DMS 273 (cell line): ENCODE measurements at regions not wholly inside any gene's neighbourhood (a gene's known extent, or its start where the extent isn't known, plus 50 kb on each side); places are given as distances from the start of the nearest gene placed in this dataset.
A peak's percentile ranks its signal among the peaks of the same experiment; 100 is the strongest.
"Not testable (repeated sequence)": the region's sequence is repeated elsewhere in the genome, so short reads cannot be mapped to it uniquely, and the experiment has no call there.

Source experiments
- DNase-seq: peaks from one replicate; lab custom pipeline; 2025; ENCODE audit not compliant: unreplicated experiment; lab: John Stamatoyannopoulos, UW

DNA sequence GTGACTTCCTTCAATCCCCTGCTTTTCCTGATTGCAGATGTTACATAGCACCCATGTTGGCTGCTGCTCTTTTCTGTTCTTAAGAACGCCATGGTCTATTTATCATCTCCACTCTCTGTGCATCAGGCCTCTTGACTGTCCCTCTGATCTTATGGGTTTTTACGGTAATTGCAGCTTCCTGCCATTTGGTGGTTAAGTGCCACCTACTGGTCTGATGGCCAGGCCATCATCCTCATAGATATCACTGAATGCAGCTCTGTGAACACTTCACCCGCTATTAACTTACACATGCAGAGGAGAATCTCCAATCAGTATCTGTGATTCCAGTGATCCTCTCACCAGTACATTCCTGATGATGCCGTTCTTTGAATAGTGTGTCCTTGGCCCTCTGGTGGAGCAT lies 382.4 kb downstream of the TRAM1L1 start:
- DNase-seq: no peak

DNA sequence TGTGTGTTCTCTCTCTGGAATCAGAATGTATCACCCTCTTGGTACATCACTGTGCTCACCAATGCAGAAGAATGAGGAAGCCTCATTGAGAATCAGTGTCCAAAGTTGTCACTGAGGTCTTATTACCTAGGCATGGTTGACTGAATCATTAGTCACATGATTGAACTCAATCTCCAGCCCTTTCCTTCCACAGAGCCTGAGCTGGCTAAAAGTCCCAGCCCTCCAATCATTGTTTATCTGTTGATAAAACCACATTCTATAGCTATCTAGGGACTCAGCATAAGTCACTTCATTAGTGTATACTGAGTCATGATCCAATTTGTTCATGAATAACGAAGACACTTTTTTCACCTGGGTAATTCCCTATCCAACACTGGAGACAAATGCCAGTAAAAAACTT lies 396.8 kb downstream of the TRAM1L1 start:
- DNase-seq: no peak

DNA sequence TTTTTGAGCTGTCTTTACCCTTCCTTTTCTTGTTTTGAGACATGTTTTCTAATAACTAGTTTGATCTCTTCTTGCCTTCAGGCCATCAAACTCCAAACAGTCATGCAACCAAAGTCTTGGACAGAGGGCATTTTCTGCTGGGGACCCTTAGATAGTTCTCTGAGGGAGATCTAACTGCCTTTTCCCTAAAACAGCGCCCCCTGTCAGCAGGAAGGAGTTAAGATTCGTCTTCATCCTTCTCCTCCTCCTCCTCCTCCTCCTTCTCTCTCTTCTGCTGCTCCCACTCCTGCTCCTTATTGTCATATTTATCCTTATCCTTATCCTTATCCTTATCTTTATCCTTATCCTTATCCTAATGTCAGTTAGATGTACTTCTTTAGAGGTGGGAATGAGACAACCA lies 417.2 kb downstream of the TRAM1L1 start:
- peak; percentile 3 for DNase-seq

DNA sequence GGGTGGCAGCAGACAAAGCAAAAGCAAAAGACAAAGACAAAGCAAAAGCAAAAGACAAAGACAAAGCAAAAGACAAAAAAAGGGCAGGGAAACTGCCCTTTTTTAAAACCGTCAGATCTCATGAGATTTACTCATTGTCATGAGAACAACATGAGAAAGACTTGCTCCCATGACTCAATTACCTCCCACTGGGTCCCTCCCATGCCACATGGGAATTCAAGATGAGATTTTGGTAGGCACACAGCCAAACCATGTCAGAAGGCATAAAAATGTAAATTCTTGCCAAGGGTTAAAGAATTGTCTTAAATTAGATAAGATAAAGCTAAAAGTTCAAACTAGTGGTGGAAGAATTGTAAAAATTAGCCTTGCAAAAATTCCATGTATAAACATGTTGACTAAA lies 419.7 kb downstream of the TRAM1L1 start:
- DNase-seq: no peak

DNA sequence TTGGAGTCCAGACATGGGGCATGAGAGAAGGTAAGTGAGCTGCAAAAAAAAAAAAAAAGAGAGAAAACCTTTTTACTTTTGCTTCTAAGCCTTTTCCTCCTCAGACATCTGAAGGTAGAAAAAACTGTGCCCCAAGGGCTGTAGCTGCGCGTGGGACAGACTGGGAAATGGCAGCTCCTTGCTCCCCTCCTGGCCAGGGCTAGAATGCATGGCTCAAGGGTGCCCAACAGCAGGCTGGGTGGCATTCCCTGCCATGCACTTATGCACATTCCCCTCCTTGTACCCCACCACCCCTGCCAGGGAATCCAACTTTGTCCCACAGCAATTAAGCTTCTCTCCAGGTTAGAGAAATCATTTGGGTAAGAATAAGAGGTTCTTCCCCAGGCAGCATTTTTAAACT lies 421.2 kb downstream of the TRAM1L1 start:
- peak; percentile 6 for DNase-seq

DNA sequence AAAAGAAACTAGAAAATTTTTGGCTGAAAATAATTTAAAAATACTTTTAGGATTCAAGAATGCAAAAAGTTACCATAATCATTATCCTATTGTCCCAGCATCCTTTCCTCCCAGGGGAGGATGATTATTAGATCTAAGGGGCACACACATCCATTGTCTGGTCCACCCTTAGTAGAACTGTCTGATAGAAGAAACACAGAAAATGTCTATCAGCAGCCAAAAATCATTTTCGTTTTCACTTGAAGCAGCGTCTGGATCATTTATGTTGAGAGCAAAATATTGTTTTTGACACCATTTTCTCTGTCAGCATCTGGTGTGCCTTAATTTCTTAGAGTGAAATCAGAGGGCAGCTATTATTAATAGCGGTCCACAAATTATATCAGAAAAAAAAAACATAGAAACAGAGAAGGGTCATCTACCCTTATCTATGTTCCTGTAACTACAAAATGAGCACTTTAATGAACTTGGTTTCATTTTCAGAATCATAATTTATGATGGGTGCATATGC lies 446.3 kb downstream of the TRAM1L1 start:
- no peak for DNase-seq

DNA sequence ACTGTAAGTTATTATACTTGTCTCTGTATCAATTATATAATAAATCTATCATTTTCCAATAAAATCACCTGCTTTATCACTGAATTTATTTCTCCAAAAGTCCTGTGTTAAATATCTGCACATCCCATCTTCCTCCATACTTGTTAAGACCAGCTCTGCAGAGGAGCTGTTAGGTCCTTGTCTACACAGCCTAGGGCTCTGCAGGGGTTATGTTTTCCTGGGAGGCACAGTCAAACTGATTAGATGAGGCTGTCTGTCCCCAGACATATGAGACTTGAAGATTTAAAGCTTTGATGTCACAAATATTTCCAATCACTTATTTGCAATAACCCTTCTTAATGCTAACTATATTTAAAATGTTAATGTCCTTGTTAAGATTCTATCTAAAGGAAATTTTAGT lies 446.8 kb downstream of the TRAM1L1 start:
- no peak for DNase-seq

DNA sequence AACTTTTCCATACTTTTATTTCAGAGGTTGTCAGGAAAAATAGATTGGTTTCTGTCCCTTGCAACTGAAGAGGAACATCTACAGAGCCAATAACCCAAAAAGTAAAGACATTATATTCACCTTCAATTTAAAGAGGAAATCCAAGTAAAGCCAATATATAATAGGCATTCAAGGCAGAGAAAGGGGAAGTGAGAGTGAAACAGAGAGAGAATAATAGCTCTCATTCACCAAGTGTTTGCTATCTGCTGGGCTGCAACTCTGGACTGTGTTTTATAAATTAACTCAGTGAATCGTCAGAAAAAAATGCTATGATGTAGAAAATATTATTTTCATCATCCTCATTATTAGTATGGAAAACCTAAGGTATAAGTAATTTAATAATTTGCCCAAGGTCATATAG lies 448.5 kb downstream of the TRAM1L1 start:
- no peak for DNase-seq

DNA sequence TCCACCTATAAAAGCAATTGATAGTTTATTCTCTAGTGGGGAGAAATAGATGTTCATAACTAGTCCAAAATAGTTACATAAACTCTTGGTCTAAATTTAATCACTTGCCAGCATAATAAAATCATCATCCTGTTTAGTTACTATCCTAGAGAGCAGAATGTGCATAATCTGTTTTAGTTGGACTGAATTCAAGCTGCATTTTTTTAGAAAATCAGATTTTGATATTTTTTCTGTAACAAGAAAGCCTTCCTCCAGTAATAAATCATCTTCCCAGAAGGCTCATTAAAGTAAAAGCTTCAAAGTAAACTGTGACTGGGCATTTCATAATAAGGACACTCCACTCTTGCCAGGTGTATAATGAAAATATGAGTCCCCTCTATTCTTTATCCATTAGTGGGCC lies 453.1 kb downstream of the TRAM1L1 start:
- DNase-seq: no peak

DNA sequence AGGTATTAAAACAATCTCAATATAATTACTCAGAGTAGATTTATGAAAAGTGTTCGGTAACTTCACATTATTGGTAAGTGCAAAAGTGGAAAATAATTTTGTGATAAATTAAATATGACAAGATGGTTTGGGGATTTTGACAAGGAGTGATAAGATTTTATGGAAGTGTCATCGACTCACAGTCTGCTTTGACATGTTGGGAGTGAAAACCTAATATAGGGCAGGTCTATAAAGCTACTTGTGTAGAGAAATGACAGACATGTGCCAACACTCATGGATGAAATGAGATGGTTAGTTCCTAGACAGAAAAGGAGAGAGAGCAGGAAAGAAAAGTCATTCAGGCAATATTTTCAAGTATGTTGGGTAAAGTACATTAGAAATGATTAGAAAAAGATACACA lies 456.8 kb downstream of the TRAM1L1 start:
- DNase-seq: no peak

DNA sequence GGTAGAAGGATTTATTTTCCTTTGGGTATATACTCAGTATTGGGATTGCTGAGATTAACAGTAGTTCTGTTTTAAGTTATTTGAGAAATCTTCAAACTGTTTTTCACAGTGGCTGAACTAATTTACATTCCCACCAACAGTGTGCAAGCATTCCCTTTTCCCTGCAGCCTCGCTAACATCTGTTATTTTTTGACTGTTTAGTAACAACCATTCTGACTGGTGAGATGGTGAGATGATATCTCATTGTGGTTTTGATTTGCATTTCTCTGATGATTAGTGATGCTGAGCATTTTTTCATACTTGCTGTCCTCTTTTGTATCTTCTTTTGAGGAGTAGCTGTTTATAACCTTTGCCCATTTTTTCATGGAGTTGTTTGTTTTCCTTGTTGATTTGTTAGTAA lies 457.8 kb downstream of the TRAM1L1 start:
- DNase-seq: peak; percentile 14

DNA sequence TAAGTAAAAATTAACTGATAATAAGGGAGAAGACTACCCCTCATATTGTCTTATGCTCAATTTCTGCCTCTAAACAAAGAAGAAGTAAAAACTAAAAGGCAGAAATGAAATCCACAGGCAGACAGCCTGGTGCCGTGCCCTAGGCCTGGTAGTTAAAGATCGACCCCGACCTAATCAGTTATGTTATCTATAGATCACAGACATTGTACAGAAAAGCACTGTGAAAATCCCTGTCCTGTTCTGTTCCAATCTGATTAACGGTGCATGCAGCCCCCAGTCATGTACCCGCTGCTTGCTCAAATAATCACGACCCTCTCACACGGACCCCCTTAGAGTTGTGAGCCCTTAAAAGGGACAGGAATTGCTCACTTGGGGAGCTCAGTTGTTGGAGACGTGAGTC lies 465.9 kb downstream of the TRAM1L1 start:
- not testable (repeated sequence) for DNase-seq

DNA sequence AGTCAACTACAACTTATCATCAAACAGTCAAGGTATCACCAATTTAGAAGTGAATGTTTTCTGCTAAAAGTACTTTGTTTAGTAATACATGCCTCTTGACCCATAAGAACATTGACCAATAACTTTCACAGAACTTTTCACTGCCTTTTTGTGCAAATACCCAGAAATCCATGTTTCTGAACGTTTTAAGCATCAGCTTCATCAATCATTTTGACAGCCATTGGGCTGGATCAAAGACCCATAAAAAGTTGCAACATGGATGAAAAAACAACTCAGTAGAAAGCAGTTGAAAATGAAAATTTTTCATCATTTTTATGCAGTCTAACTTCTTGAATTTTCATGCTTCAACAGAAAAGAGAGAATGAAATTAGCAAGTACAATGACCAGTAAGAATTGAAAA lies 466.7 kb downstream of the TRAM1L1 start:
- no peak for DNase-seq

DNA sequence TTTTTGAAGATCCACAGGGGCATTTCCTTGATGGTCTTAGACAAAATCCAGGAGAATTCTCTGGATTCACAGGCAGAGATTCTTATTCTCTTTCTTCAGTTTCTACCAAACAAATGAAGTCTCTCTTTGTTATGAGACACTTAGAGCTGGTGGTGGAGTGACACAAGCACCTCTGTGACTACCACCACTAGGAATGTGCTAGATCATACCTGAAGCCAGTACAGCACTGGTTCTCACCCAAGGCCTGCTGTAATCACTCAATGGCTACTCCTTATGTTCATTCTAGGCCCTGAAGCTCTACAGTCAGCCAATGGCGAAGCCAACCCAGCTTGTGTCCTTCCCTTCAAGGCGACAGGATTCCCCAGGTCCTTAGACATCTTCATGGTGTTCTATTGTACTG lies 482.3 kb downstream of the TRAM1L1 start:
- no peak for DNase-seq

DNA sequence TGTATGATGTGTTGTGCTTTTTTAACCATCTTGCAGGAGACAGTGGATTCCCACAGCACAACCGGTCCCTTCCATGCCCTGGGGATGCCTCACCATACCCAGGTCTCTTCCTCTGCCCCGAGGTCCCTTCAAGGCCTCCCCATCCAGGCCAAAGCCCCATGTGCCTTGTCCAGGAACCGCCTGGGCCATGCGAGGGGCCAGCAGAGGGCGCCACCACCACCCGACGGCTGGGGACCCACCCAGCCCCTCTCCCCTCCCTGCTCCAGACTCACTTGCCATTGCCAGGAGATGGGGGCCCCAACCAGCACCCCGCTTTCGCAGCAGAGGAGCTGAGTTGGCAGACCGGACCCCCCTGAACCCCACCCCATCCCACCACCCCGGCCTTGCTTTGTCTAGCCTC lies 485.5 kb downstream of the TRAM1L1 start:
- DNase-seq: peak; percentile 10

DNA sequence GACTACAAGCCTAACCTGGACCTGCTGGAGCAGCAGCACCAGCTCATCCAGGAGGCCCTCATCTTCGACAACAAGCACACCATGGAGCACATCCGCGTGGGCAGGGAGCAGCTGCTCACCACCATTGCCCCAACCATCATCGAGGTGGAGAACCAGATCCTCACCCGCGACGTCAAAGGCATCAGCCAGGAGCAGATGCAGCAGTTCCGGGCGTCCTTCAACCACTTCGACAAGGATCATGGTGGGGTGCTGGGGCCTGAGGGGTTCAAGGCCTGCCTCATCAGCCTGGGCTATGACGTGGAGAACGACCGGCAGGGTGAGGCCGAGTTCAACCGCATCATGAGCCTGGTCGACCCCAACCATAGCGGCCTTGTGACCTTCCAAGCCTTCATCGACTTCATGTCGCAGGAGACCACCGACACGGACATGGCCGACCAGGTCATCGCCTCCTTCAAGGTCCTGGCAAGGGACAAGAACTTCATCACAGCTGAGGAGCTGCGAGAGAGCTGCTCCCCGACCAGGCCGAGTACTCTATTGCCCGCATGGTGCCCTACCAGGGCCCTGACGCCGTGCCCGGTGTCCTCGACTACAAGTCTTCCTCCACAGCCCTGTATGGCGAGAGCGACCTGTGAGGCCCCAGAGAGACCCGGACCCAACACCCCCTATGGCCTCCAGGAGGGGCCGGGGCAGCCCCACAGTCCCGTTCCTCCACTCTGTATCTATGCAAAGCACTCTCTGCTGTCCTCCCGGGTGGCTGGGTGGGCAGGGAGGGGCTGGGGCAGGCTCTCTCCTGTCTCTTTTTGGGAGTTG lies 486.2 kb downstream of the TRAM1L1 start:
- DNase-seq: no peak

DNA sequence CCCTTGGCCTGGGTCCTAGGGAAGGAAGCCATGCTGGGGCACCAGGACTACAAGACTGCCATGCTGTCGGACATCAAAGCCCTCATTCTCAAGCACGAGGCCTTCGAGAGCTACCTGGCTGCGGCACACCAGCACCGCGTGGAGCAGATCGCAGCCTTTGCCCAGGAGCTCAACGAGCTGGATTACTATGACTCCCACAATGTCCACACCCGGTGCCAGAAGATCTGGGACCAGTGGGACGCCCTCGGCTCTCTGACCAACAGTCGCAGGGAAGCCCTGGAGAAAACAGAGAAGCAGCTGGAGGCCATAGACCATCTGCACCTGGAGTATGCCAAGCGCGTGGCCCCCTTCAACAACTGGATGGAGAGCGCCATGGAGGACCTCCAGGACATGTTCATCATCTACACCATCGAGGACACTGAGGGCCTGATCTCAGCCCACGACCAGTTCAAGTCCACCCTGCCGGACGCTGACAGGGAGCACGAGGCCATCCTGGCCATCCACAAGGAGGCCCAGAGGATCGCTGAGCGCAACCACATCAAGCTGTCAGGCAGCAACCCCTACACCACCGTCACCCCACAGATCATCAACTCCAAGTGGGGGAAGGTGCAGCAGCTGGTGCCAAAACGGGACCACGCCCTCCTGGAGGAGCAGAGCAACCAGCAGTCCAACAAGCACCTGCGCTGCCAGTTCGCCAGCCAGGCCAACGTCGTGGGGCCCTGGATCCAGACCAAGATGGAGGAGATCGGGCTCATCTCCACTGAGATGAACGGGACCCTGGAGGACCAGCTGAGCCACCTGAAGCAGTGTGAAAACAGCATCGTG lies 487.0 kb downstream of the TRAM1L1 start:
- no peak for DNase-seq

DNA sequence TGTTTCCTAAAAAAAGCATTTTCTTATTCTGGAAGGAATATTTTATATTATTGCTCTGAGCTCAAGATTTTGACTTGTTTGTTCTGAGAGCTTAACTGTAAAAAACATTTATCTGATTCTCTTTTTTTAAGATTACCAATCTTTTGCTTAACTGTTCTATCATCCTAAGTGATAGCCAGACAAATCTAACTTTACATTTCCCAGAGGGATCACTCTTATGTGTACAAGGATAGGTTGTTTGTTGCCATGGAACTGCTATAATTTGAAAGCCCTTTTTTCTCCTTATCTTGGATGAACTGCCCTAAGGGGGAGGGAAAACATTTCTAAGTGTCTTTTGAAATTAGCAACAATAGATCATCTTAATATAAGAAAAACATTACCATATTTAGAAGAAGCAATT lies 494.7 kb downstream of the TRAM1L1 start:
- no peak for DNase-seq

DNA sequence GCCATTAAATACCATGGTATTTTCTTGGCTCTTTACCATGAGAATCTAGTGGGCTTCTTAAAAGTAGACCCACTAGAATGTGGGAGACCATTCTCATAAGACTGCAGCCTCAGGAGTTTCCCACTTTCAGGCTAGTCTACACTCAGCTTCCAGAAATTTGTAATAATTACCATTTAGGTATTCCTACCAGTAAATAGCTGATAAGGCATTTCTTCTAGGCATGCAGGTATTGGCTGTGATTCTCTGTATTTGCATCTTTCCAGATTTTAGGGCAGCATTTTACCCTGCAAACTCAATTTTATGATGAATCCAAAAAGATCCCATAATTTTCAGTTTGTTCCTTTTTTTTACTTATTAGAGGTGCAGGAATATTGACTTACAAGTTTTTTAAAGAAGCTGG lies 496.6 kb downstream of the TRAM1L1 start:
- DNase-seq: no peak

DNA sequence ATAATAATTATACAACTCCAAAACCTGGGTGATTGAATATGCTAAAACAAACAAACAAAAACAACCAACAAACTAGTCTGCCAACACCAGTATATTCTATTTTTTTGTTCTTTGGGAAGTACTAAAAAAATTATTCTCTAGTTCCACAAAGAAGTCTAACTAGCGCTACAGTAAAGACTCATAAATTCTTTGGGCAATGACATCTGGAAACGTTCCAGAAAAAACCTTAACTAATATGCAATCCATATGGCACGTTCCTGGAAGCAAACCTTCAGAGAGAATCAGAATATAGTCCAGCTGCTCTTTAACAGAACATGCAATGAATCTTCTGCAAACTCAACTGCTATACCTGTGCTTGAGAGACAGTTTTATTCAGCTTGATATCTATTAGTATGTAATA lies 500.1 kb downstream of the TRAM1L1 start:
- DNase-seq: peak; percentile 82

DNA sequence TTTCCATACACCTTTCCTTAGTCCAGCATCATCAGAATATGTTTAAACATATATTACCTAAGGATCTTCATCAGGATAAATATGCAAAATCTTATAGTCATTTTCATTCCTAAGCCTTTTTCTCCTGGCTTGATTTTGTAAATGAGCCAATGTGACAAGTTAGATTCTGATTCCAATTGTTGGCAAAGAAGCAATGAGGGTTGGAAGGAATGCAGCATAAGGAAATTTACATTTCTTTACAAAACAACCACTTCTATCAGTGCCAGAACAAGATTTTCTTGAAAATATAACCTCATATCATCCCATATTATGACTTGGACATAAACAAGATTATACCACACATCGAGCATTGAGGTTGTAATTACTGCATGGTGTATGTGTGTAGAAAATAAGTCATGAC lies 508.1 kb downstream of the TRAM1L1 start:
- DNase-seq: no peak

DNA sequence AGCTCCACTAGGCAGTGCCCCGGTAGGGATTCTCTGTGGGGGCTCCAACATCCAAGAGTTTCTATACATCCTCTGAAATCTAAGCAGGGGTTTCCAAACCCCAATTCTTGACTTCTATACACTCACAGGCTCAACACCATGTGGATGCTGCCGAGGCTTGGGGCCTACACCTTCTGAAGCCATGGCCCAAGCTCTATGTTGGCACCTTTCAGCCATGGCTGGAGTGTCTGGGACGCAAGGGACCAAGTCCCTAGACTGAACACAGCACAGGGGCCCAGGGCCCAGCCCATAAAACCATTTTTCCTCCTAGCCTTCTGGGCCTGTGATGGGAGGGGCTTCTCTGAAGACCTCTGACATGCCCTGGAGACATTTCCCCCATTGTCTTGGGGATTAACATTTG lies 511.8 kb downstream of the TRAM1L1 start:
- no peak for DNase-seq
